ENCODE measurements at regions not wholly inside any gene's neighbourhood (a gene's known extent, or its start where the extent isn't known, plus 50 kb on each side); places are given as distances from the start of the nearest gene placed in this dataset.

DNA sequence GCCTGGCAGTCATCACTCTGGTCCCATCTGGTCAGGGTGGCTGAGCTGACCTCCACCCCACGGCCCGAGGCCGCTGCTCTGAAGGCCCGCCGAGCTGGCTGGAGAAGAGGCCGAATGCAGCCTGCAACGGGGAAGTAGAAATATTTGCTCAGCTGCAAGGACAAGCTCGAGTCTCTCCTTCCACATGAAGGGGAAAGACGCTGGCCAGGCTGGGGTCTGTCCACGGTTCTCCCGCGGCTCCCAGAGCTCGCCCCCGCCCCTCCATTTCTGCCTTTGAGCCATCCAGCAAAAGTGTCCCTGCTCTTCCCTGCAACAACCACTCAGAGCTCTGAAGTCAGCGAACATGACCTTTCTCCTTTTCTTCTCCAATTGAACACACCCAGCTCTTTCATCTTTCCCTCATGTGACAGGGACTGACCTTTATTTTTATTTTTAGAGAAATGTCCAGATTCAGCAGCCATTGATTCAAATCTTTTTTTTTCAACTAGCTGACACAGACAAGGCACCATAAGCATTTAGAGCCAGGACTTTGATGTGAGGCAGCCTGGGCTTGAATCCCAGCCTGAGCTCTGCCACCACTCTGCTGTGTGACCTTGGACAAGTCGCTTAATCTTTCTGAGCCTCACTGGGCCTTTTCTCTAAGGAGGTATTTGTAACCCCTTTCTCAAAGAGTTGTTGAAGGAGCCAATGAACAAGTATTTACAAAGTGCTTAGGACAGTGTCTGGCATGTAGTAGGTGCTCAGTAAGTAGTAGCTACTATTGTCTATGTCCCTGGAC is 149.3 kb upstream of the WNT4 start:
- TF ChIP-seq SRY (CRISPR knock-in tag; IDR thresholded peaks at IDR 0.05) (no peak), ZBTB8A (CRISPR knock-in tag; IDR thresholded peaks at IDR 0.05; ENCODE audit: borderline replicate concordance, low read depth) (no peak), ZNF816 (CRISPR knock-in tag; IDR thresholded peaks at IDR 0.05; ENCODE audit: borderline replicate concordance) (no peak), EZH2 (conservative IDR thresholded peaks at IDR 0.05; ENCODE audit: low read depth, low read length) (no peak), NCOA2 (CRISPR knock-in tag; IDR thresholded peaks at IDR 0.05) (no peak), POLR2A (IDR thresholded peaks at IDR 0.05; ENCODE audit: insufficient read depth in 1 of 2, low read depth in 2 of 2, low read length in 2 of 2) (no peak), TBL1XR1 (IDR thresholded peaks at IDR 0.05; ENCODE audit: borderline replicate concordance, low read length, partially characterized antibody) (no peak), SIN3A (IDR thresholded peaks at IDR 0.05; ENCODE audit: borderline replicate concordance, low read depth, low read length) (no peak), TCF12 (IDR thresholded peaks at IDR 0.05) (no peak), TCF12 (CRISPR knock-in tag; IDR thresholded peaks at IDR 0.05) (no peak), TEAD2 (CRISPR knock-in tag; IDR thresholded peaks at IDR 0.05) (no peak), ZNF274 (CRISPR knock-in tag; IDR thresholded peaks at IDR 0.05) (no peak)
- TF ChIP-seq, protein P1, sequence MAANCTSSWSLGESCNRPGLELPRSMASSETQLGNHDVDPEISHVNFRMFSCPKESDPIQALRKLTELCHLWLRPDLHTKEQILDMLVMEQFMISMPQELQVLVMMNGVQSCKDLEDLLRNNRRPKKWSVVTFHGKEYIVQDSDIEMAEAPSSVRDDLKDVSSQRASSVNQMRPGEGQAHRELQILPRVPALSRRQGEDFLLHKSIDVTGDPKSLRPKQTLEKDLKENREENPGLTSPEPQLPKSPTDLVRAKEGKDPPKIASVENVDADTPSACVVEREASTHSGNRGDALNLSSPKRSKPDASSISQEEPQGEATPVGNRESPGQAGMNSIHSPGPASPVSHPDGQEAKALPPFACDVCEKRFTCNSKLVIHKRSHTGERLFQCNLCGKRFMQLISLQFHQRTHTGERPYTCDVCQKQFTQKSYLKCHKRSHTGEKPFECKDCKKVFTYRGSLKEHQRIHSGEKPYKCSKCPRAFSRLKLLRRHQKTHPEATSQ (CRISPR knock-in tag; IDR thresholded peaks at IDR 0.05; ENCODE audit: borderline replicate concordance) = no peak

All from HepG2 (cell line).